AG09309 (cell line): ENCODE measurements at regions not wholly inside any gene's neighbourhood (a gene's known extent, or its start where the extent isn't known, plus 50 kb on each side); places are given as distances from the start of the nearest gene placed in this dataset.

Experiments used
- DNase-seq: peaks from one replicate; pipeline ENCODE4 v3.0.0-alpha.2; 2010; ENCODE audit warnings: low read depth
- H3K4me3 ChIP-seq: 2 replicates; pipeline ENCODE4 v1.5.1; 2011; ENCODE audit warnings: mild to moderate bottlenecking, low read depth, low read length, moderate library complexity; ENCODE audit not compliant: control insufficient read depth
- CTCF ChIP-seq: IDR thresholded peaks from 2 replicates; pipeline ENCODE4 v1.5.1; 2011; ENCODE audit warnings: mild to moderate bottlenecking, low read depth, low read length, inconsistent platforms; ENCODE audit not compliant: insufficient read depth, control insufficient read depth; ENCODE audit errors: missing control alignments

DNA sequence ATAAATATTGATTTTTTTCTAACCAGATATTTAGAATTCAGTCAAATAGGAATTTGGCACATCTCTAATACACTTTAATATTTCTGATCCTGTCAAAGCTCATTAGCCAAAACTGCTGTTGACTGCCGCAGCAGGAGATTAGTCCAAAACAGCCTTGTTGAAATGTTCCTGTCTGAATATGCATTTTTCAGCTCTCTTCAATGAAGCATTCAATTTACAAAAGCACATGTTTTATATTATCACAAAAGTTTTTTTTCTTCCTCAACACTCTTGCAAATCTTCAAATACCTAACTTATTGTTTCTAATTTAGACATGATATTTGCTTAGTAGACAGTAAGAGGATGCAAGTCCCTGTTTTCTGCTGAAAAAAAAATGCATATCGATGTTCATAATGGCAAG lies 140.9 kb downstream of the SPATA18 start:
- TF ChIP-seq CTCF: no peak
- no peak for DNase-seq
- no peak overlapping the region for H3K4me3 ChIP-seq

DNA sequence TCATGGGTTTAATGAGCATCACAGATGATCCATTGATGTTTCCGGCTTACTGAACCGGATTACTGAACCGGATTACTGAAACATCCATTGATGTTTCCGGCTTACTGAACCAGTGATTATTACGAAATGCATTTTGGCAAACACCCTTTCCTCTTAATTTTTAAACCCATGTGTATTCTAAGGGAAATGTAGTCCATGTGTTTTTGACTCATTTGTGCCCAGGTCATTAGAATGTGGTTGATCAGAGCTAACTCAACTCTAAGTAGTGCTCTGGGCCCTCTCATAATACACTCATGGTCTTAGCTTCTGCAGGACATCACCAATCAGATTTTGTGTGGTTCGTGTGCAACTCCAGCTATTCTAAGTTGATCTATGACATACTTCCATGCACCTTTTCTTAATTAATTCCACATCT lies 141.6 kb downstream of the SPATA18 start:
- DNase-seq: peak; percentile 51
- TF ChIP-seq CTCF: no peak
- no peak overlapping the region for H3K4me3 ChIP-seq

DNA sequence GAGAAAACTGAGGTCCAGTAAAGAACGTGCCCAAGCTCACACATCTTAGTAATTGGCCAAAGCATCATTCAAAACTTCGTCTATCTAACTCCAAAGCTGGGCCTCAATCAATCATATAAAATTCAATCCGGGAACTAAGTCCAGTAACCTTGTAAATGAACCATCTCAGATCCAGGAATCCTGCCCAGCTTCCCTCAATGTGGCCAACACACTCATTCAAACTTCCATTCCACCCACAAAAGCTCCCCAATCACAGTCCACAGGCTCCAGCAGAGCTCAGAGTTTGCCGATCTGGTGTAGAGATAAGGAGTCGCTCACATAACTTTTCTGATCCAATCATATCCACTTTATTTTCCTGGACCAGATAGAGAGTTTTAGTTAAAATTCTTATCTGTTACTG lies 144.8 kb downstream of the SPATA18 start:
- H3K4me3 ChIP-seq: no peak overlapping the region
- TF ChIP-seq CTCF: no peak
- no peak for DNase-seq

DNA sequence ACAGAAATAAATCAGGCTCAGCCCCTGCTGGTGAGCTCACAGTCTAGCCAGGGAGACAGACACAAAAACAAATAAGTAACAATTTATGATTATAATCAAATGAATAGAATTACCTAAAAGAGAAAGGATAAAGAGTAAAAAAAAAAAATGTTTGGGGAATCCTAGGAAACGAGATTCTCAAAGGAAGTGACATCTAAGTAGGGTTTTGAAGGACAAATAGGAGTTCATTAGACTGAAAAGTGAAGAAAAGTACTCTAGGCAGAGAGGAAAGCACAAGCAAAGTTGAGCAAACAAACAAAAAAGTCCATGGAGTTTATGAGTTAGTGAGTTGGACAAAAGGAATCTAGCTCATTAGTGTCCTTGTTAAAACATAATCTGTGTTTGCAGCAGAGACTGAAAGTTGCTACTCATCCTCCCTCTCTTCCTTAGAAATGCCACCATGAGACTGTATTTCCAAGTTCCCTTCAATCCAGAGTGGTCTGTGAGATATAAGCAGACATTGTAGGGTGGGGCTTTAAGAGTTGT lies 145.6 kb downstream of the SPATA18 start:
- no peak for DNase-seq
- TF ChIP-seq CTCF: no peak
- no peak overlapping the region for H3K4me3 ChIP-seq

- DNase-seq: no peak
- H3K4me3 ChIP-seq: no peak overlapping the region
- no peak for TF ChIP-seq CTCF
Observed at GRCh38 chr4:52197306-52197705, 146.2 kb downstream of the SPATA18 start.

GRCh38 chr4:52198294-52198693 lies 147.2 kb downstream of the SPATA18 start:
- H3K4me3 ChIP-seq: no peak overlapping the region
- TF ChIP-seq CTCF: no peak
- no peak for DNase-seq
